Right lobe of liver (tissue), 6 donors: ENCODE measurements at regions not wholly inside any gene's neighbourhood (a gene's known extent, or its start where the extent isn't known, plus 50 kb on each side); places are given as distances from the start of the nearest gene placed in this dataset.

Source experiments
- ATAC-seq, 4 donors: fragments of 200-7000 bp; cut with Tn5 transposase; one replicate each; pipeline ENCODE4 v1.9.1; 2020; ENCODE audit warnings: mild to moderate bottlenecking in 4 of 4, moderate library complexity in 4 of 4
- DNase-seq, 3 donors: peaks; one replicate each; pipeline ENCODE4 v3.0.0-alpha.2; 2020
- H3K27ac ChIP-seq, 3 donors: fragments of 200-600 bp; one replicate each; pipeline ENCODE4 v1.8.0; 2022
- H3K27me3 ChIP-seq, 2 donors: fragments of 200-600 bp; one replicate each; pipeline ENCODE4 v1.8.0; 2022
- H3K36me3 ChIP-seq, 4 donors: fragments of 200-600 bp; sonication (generic) in 1 of 4; one replicate each; pipeline versions ENCODE4 v1.5.1 to v1.8.0; 2017 to 2022; ENCODE audit warnings: control low read depth in 1 of 4
- H3K4me1 ChIP-seq, 4 donors: fragments of 200-600 bp; sonication (generic) in 1 of 4; one replicate each; pipeline versions ENCODE4 v1.5.1 to v1.8.0; 2017 to 2022; ENCODE audit warnings: control low read depth in 1 of 4
- H3K4me3 ChIP-seq, 3 donors: fragments of 200-600 bp; one replicate each; pipeline ENCODE4 v1.8.0; 2022
- H3K9me3 ChIP-seq, 4 donors: fragments of 200-600 bp; sonication (generic) in 1 of 4; one replicate each; pipeline versions ENCODE4 v1.5.1 to v1.8.0; 2017 to 2022; ENCODE audit warnings: control low read depth in 1 of 4
- POLR2A ChIP-seq: fragments of 450-650 bp; IDR thresholded peaks from one replicate; pipeline ENCODE4 v1.6.1; 2017; ENCODE audit warnings: antibody characterized with exemption, mild to moderate bottlenecking
- WGBS: methylation state at CpG from one replicate; pipeline ENCODE4 v1.1.6; 2018; ENCODE audit warnings: low coverage, low lambda C conversion rate; ENCODE audit not compliant: insufficient coverage; ENCODE audit errors: missing lambda C conversion rate; 5-methylcytosine and 5-hydroxymethylcytosine counted together
- intact Hi-C, 2 donors: fragments of 100-400 bp; cut with DNase I; formaldehyde crosslinking; loops; one replicate each; pipeline versions ENCODE4 v1.11.2 to v1.14.1; 2022
- TF ChIP-seq, protein P1 (sequence below), 4 donors: fragments of 200-600 bp in 3 of 4; fragments of 450-650 bp in 1 of 4; IDR thresholded peaks; one replicate each; pipeline versions ENCODE4 v1.5.1 to v1.8.0; 2016 to 2022; ENCODE audit warnings: antibody characterized with exemption in 4 of 4, mild to moderate bottlenecking in 2 of 4
- donor health status: DM: no; HTN: yes; CAD: no.
- donor health status: DM: no; HTN: no; CAD: no.
- donor health status: DM: no; HTN: no; CAD: no.
- donor health status: DM: no; HTN: yes; CAD: no.
- donor health status: DM: no; HTN: yes; CAD: no.

DNA sequence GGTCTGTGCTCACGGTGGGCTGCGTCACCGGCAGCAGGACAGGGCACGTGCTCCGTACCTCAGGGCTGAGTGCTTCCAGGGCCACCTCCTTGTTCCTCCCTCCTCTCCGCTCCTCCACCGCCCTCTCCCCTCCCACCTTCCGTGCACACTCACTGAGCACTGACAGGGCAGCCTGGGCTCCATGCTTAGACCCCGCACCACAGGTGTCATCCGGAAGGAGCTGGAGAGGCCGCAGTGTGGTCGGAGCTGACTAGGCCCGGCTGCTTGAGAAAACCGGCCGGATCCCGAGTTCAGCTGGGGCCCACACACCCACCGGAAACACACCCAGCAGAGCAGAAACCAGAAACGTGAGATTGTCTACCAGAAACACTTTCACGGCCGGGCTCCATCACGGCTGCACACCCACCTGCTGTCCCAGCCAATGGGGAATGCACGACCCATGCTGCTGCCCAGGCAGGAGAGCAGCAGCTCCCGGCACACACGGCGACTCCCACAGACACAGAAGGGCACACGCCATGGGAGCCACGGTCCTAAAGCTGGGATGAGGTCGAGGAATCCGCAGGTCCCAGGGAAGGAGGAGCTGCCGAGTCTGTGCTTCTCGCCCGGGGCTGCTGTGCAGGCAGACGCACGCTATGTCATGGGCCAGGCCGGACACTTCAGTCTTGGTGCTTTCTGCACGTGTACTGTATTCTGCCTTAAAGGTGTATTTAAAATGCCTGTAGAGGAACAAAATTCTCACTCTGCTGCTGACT, 55.0 kb upstream of the ZNF469 start:
- Histone ChIP-seq H3K4me1 (no peaks in the 10 kb centered on the region), H3K4me3 (no peak overlapping the region), H3K9me3 (no peaks in the 10 kb centered on the region), H3K27me3 (no peaks in the 10 kb centered on the region), H3K36me3 (no peaks in the 10 kb centered on the region), H3K27ac (no peak overlapping the region)
- ATAC-seq (no peak), DNase-seq (no peak)
- intact Hi-C loops = no loop called here
- TF ChIP-seq, protein P1, sequence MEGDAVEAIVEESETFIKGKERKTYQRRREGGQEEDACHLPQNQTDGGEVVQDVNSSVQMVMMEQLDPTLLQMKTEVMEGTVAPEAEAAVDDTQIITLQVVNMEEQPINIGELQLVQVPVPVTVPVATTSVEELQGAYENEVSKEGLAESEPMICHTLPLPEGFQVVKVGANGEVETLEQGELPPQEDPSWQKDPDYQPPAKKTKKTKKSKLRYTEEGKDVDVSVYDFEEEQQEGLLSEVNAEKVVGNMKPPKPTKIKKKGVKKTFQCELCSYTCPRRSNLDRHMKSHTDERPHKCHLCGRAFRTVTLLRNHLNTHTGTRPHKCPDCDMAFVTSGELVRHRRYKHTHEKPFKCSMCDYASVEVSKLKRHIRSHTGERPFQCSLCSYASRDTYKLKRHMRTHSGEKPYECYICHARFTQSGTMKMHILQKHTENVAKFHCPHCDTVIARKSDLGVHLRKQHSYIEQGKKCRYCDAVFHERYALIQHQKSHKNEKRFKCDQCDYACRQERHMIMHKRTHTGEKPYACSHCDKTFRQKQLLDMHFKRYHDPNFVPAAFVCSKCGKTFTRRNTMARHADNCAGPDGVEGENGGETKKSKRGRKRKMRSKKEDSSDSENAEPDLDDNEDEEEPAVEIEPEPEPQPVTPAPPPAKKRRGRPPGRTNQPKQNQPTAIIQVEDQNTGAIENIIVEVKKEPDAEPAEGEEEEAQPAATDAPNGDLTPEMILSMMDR (IDR thresholded peaks at IDR 0.05) = no peak
- TF ChIP-seq POLR2A = no peak
- WGBS = 78% methylated on average over 4 of the region's 36 CpGs

DNA sequence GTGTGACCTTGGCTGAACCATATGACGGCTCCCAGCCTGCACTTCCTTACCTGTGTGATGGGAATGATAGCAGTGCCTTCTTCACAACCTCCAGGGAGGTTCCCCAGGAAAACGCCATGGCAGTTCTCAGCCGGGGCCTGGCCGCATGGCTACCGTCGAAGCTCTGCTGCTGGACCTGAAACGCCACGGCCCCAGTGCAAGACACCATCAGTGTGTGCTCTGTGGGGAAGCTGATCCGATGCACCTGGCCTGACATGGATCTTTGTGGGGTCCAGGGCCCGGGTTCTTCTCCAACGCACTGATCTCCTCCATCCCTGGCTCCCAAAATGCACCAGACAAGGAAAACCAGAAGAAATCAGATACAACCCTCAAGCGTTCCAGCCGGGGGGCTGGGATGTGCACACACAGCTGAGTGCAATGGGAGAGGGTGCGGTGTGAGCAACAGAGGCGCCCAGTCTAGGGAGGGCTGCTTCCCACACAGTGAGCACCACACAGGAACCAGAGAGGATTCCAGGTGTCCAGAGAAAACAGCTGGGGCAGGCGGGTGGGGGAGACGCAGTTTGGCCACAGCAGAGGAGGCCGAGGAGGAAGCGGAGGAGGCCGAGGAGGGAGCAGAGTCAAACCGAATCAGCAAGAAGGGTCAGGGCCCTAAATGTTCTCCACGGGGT, 54.3 kb upstream of the ZNF469 start:
- Histone ChIP-seq H3K27ac (no peak overlapping the region), H3K4me1 (no peaks in the 10 kb centered on the region), H3K4me3 (no peak overlapping the region), H3K27me3 (no peaks in the 10 kb centered on the region), H3K9me3 (no peaks in the 10 kb centered on the region), H3K36me3 (no peaks in the 10 kb centered on the region)
- 75% methylated on average over 12 of the region's 22 CpGs for WGBS
- DNase-seq = no peak
- intact Hi-C loops = no loop called here
- ATAC-seq = no peak
- TF ChIP-seq, protein P1 (IDR thresholded peaks at IDR 0.05) = no peak
- TF ChIP-seq POLR2A = no peak

DNA sequence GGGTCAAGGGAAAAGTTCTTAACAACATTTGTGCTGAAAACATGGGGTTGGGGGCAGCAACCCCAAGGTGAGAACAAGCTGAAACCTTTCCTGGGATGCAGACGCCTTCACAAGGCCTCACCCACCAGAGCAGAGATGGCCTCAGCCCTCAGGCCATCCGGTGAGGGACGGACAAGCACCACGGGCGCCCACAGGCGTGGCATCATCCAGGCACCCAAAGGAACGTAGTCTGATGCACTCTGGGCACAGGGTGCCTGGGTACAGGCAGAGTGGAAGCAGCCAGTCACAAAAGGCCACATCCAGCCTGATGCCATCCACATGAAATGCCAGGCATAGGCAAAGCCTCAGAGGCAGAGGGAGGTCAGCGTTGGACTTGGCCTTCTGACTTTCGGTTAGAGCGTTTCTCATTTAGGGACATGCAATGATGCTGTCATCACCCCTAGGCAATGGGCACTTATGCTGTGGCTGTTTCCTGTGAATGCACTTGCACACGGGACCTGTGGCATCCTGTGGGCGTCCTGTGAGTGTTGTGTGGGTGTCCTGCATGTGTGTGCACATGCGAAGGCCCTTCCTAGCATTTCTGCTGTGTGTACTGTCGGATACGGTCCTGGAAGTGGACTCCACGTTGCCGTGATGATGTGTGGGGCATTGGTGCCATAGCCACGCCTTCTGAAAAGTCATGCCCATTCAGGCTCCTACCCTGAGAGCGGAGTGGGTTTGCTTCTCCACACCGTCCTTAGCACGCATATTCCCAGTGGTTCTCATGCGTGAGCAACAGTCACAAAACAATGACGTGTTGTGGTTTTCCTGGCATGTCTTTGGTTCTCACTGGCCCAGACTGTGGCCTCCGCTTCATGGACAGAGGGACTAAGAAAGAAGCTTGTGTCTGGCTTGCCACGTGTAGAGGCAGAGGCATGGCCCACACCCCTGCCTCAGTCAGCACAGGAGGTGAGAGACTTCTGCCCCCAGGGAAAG, 52.7 kb upstream of the ZNF469 start:
- ATAC-seq (no peak), DNase-seq (no peak)
- Histone ChIP-seq H3K27me3 (no peaks in the 10 kb centered on the region), H3K27ac (no peak overlapping the region), H3K36me3 (no peaks in the 10 kb centered on the region), H3K9me3 (no peaks in the 10 kb centered on the region), H3K4me1 (no peaks in the 10 kb centered on the region), H3K4me3 (no peak overlapping the region)
- WGBS = 61% methylated on average over 14 of the region's 25 CpGs
- intact Hi-C loops = no loop called here
- TF ChIP-seq, protein P1 (IDR thresholded peaks at IDR 0.05) = no peak
- no peak for TF ChIP-seq POLR2A

DNA sequence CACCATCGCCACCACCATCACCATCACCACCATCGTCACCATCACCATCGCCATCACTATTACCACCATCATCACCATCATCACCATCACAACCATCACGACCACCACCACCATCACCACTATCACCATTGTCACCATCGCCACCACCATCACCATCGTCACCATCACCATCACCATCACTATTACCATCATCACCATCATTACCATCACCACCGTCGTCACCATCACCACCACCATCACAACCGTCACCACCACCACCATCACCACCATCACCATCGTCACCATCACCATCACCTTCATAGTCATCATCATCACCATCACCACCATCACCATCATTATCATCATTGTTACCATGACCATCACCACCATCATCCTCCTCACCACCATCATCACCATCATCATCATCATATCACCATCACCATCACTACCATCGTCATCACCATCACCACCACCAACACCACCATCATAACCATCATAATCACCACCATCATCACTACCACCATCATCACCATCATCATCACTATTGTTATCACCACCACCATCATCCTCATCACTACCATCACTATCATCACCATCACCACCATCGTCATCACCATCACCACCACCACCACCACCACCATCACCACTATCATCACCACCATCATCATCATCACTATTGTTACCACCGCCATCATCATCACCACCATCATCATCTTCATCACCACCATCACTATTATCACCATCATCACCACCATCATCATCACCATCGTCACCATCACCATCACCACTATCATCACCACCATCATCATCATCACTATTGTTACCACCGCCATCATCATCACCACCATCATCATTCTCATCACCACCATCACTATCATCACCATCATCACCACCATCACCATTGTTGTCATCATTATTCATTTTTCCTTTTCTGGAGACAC, 51.5 kb upstream of the ZNF469 start:
- H3K27me3 ChIP-seq = no peaks in the 10 kb centered on the region
- DNase-seq = no peak
- no peak overlapping the region for H3K27ac ChIP-seq
- no peaks in the 10 kb centered on the region for H3K4me1 ChIP-seq
- no peak for ATAC-seq
- H3K9me3 ChIP-seq = no peaks in the 10 kb centered on the region
- 82% methylated on average over 15 of the region's 15 CpGs for WGBS
- TF ChIP-seq, protein P1 (IDR thresholded peaks at IDR 0.05) = no peak
- no peak for TF ChIP-seq POLR2A
- intact Hi-C loops = no loop called here
- no peak overlapping the region for H3K4me3 ChIP-seq
- H3K36me3 ChIP-seq = no peaks in the 10 kb centered on the region
